PC-9 (cell line): ENCODE measurements at regions not wholly inside any gene's neighbourhood (a gene's known extent, or its start where the extent isn't known, plus 50 kb on each side); places are given as distances from the start of the nearest gene placed in this dataset.

Experiments used
- BruUV-seq: library from RNA; stranded (reverse); fragments of 400-500 nt; replicated peaks from 2 replicates; lab custom pipeline; 2021; lab: Mats Ljungman, UMichigan
- CTCF ChIA-PET: fragments of 300-600 bp; sonication (Branson Sonifier 250); formaldehyde crosslinking; loops from one replicate; lab custom pipeline; 2022; ENCODE audit warnings: antibody characterized with exemption; lab: Charles Lee
- POLR2A ChIA-PET: fragments of 300-600 bp; sonication (Branson Sonifier 250); formaldehyde crosslinking; loops from one replicate; lab custom pipeline; 2022; ENCODE audit warnings: antibody characterized with exemption; ENCODE audit not compliant: unreplicated experiment; lab: Charles Lee
- DNase-seq, 2 experiments: peaks; one replicate each; pipeline versions ENCODE4 v3.0.0 to v3.0.0-alpha.2; 2015 to 2022; ENCODE audit warnings: mixed read lengths in 1 of 2
- H2AFZ ChIP-seq: fragments of 200-600 bp; sonication (generic); 2 replicates; pipeline ENCODE4 v1.8.1; 2017; ENCODE audit warnings: antibody characterized with exemption
- H3F3A ChIP-seq: fragments of 200-600 bp; sonication (generic); 2 replicates; pipeline ENCODE4 v1.8.1; 2017; ENCODE audit warnings: antibody characterized with exemption, mild to moderate bottlenecking, low read depth; ENCODE audit not compliant: insufficient read depth
- H3K27ac ChIP-seq: fragments of 200-600 bp; sonication (generic); 2 replicates; pipeline ENCODE4 v1.6.1; 2016; ENCODE audit warnings: mixed run types
- H3K27me3 ChIP-seq: fragments of 200-600 bp; sonication (generic); 2 replicates; pipeline ENCODE4 v1.6.1; 2016; ENCODE audit warnings: low read depth, mixed run types; ENCODE audit not compliant: insufficient read depth
- H3K36me3 ChIP-seq: fragments of 200-600 bp; sonication (generic); 2 replicates; pipeline ENCODE4 v1.6.1; 2016; ENCODE audit warnings: low read depth, mixed run types
- H3K4me1 ChIP-seq: fragments of 200-600 bp; sonication (generic); replicated peaks from 2 replicates; pipeline ENCODE4 v1.6.1; 2016; ENCODE audit warnings: mixed run types; ENCODE audit not compliant: insufficient read depth
- H3K4me2 ChIP-seq: fragments of 200-600 bp; sonication (generic); 2 replicates; pipeline ENCODE4 v1.6.1; 2017; ENCODE audit warnings: mixed run types
- H3K4me3 ChIP-seq: fragments of 200-600 bp; sonication (generic); 2 replicates; pipeline ENCODE4 v1.6.1; 2016; ENCODE audit warnings: mixed run types
- H3K79me2 ChIP-seq: fragments of 200-600 bp; sonication (generic); 2 replicates; pipeline ENCODE4 v1.6.1; 2017; ENCODE audit warnings: low read depth, mixed run types
- H3K9me2 ChIP-seq: fragments of 200-600 bp; sonication (generic); 2 replicates; pipeline ENCODE4 v1.8.1; 2017; ENCODE audit warnings: mild to moderate bottlenecking; ENCODE audit not compliant: insufficient read depth
- H3K9me3 ChIP-seq: fragments of 200-600 bp; sonication (generic); 2 replicates; pipeline ENCODE4 v1.8.1; 2016; ENCODE audit warnings: low read depth; ENCODE audit not compliant: insufficient read depth
- H4K20me1 ChIP-seq: fragments of 200-600 bp; sonication (generic); 2 replicates; pipeline ENCODE4 v1.8.1; 2017; ENCODE audit not compliant: insufficient read depth
- CTCF ChIP-seq: fragments of 200-600 bp; sonication (generic); conservative IDR thresholded peaks from 2 replicates; pipeline ENCODE4 v1.6.1; 2017; ENCODE audit warnings: mixed run types, antibody characterized with exemption, mild to moderate bottlenecking, moderate library complexity
- EZH2 ChIP-seq: fragments of 200-600 bp; sonication (generic); IDR thresholded peaks from 2 replicates; pipeline ENCODE4 v1.8.0; 2017; ENCODE audit warnings: antibody characterized with exemption, low read depth
- intact Hi-C: fragments of 100-400 bp; cut with micrococcal nuclease; formaldehyde crosslinking; loops from one replicate; pipeline ENCODE4 v1.10.0; 2022; ENCODE audit not compliant: unreplicated experiment

GRCh38 chr6:6884193-6884627 is 223.6 kb upstream of the RREB1 start:
- no peaks in the 10 kb centered on the region for H3K9me2 ChIP-seq
- H4K20me1 ChIP-seq = no peaks in the 10 kb centered on the region
- peaks cover 34% of the 10 kb centered on the region for H3K4me1 ChIP-seq
- no peak overlapping the region for H3K4me3 ChIP-seq
- H2AFZ ChIP-seq = no peak overlapping the region
- no TSS peak for BruUV-seq
- H3K27me3 ChIP-seq = no peaks in the 10 kb centered on the region
- TF ChIP-seq EZH2 (no peak), CTCF (no peak)
- no peak for DNase-seq
- POLR2A ChIA-PET = no interaction called here
- no peaks in the 10 kb centered on the region for H3K36me3 ChIP-seq
- H3K79me2 ChIP-seq = no peaks in the 10 kb centered on the region
- H3K27ac ChIP-seq = no peak overlapping the region
- H3K9me3 ChIP-seq = no peaks in the 10 kb centered on the region
- intact Hi-C loops = no loop called here
- CTCF ChIA-PET = no interaction called here
- peaks cover 22% of the 10 kb centered on the region for H3F3A ChIP-seq
- H3K4me2 ChIP-seq = no peak overlapping the region

- H3K9me2 ChIP-seq = no peaks in the 10 kb centered on the region
- H3K36me3 ChIP-seq = no peaks in the 10 kb centered on the region
- no TSS peak for BruUV-seq
- H3F3A ChIP-seq = peaks cover 15% of the 10 kb centered on the region
- no peak overlapping the region for H3K4me2 ChIP-seq
- intact Hi-C loops = no loop called here
- no peaks in the 10 kb centered on the region for H4K20me1 ChIP-seq
- no peaks in the 10 kb centered on the region for H3K27me3 ChIP-seq
- peaks cover 27% of the 10 kb centered on the region for H3K4me1 ChIP-seq
- no peak for DNase-seq
- H3K79me2 ChIP-seq = no peaks in the 10 kb centered on the region
- TF ChIP-seq EZH2 = no peak
- H3K27ac ChIP-seq = no peak overlapping the region
- H3K9me3 ChIP-seq = no peaks in the 10 kb centered on the region
- ChIA-PET CTCF (no interaction called here), POLR2A (no interaction called here)
- no peak overlapping the region for H3K4me3 ChIP-seq
- no peak overlapping the region for H2AFZ ChIP-seq
These were observed 222.8 kb upstream of the RREB1 start for GRCh38 chr6:6884916-6885315.

- TF ChIP-seq EZH2 = no peak
- no peak for TF ChIP-seq CTCF
- no TSS peak for BruUV-seq
- Histone ChIP-seq H4K20me1 (no peaks in the 10 kb centered on the region), H2AFZ (no peak overlapping the region), H3K4me2 (no peak overlapping the region), H3K9me2 (no peaks in the 10 kb centered on the region), H3K27ac (no peak overlapping the region), H3K36me3 (no peaks in the 10 kb centered on the region), H3K27me3 (no peaks in the 10 kb centered on the region), H3K4me3 (no peak overlapping the region), H3K9me3 (no peaks in the 10 kb centered on the region), H3K4me1 (peaks cover 32% of the 10 kb centered on the region), H3F3A (peaks cover 13% of the 10 kb centered on the region), H3K79me2 (no peaks in the 10 kb centered on the region)
- ChIA-PET CTCF (no interaction called here), POLR2A (no interaction called here)
- intact Hi-C loops = no loop called here
- no peak for DNase-seq
These were observed 222.1 kb upstream of the RREB1 start for GRCh38 chr6:6885521-6886170.
